HG02798 (cell line): ENCODE measurements at regions not wholly inside any gene's neighbourhood (a gene's known extent, or its start where the extent isn't known, plus 50 kb on each side); places are given as distances from the start of the nearest gene placed in this dataset.

Experiments used
- ATAC-seq: cut with Tn5 transposase; IDR thresholded peaks from one replicate; pipeline ENCODE4 v1.9.1; 2021; ENCODE audit warnings: mild to moderate bottlenecking; ENCODE audit not compliant: unreplicated experiment, poor library complexity

- ATAC-seq, result no peak
Observed at GRCh38 chr2:33671198-33671597, 72.1 kb upstream of the FAM98A start.

GRCh38 chr2:33670392-33670937 is 71.4 kb upstream of the FAM98A start:
- ATAC-seq, result no peak

DNA sequence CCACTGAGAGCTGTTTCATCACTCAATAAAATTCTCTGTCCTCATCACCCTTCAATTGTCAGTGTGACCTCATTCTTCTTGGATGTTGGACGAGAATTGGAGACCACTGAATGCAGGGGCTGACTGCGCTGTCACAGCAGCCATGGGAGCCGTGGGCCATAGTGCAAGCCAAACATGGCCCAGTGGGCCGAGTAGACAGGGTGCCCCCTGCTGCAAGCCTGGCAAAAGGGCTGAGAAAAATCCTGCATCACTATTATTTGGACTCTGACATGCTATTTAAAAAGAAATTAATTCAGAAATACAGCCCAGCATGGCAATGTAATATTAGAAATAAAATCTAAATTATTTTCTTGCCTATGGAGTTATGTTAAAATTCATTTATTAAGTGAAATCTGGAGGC is 67.8 kb upstream of the FAM98A start:
- ATAC-seq, result no peak

DNA sequence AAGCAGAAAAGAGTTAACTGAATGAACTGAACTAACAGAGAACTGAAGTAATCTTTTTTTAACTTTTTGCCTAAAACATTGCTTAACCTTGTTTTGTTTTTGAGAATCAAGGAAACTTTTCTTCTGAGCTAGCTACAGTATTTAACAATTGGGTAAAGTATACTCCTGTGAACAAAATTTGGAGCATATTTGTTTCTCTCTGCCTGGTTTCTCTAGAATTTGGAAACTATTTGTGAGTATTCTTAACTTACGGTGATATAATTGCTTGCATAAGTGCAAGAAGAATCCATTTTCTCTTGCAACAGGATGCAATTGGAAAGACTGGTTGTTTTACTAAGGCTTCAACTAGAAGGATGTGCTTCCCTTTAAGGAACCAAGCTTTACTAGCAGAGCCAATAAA is 65.9 kb upstream of the FAM98A start:
- no peak for ATAC-seq

DNA sequence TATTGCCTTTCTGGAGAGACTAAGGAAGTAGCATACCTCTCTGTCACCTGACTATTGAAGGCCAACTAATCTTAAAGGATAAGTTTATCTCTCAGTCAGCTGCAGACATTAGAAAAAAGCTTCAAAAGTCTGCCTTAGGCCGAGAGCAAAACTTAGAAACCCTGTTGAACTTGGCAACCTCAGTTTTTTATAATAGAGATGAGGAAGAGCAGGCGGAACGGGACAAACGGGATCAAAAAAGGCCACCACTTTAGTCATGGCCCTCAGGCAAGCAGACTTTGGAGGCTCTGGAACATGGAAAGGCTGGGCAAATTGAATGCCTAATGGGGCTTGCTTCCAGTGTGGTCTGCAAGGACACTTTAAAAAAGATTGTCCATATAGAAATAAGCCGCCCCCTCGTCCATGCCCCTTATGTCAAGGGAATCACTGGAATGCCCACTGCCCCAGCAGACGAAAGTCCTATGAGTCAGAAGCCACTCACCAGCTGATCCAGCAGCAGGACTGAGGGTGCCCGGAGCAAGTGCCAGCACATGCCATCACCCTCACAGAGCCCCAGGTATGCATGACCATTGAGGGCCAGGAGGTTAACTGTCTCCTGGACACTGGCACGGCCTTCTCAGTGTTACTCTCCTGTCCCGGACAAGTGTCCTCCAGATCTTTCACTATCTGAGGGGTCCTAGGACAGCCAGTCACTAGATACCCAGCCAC is 61.5 kb upstream of the FAM98A start:
- ATAC-seq, result no peak

DNA sequence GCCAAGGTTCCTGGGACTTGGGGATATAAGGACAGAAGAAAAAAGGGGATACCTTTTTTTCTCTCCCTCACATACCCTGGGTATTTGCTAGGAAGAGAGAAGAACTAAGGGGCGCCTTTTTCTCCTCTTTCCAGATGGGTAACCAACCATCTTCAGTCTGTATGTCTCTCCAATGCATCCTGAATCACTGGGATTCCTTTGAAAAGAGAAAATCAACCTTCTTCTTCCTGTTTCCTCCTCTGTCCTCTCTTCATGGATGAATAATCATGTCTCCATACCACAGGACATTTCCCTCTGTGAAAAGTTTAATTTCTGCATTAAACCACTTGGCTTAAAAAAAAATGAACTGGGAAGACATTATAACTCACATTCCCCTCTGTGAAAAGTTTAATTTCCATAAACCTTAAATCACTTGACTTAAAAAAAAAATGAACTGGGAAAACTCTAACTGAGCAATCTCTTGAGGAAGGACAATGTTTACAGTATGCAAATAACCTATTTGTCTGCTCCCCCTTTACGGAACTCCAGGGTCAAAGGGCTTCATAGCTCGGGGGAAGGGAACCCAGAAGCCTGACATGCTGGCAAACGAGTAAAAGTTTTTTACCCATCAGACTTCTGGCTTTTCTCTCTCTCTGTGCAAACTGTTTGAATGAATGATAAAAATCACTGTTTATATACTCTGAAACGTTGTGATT is 56.7 kb upstream of the FAM98A start:
- no peak for ATAC-seq

- ATAC-seq, result no peak
Observed at GRCh38 chr2:33652830-33653229, 53.7 kb upstream of the FAM98A start.

DNA sequence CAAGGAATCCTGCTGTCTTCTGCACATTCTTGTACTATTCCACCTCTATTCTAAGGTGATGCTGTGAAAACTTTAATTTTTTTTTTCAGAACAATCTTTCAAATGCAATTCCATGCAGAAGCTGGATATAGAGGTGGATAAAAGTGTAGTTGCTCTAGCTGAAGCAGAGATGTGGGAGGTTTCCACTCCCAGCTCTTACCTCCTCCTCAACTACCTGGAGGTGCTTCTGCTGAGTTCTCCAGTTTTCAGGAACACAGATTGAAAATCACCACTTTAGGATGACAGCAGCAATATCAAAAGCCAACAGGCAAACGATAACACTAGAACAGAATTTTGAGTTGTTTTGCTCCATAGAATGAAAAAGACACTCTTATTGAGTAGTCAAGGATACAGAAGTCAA is 51.1 kb upstream of the FAM98A start:
- no peak for ATAC-seq
